ENCODE measurements at regions not wholly inside any gene's neighbourhood (a gene's known extent, or its start where the extent isn't known, plus 50 kb on each side); places are given as distances from the start of the nearest gene placed in this dataset.

DNA sequence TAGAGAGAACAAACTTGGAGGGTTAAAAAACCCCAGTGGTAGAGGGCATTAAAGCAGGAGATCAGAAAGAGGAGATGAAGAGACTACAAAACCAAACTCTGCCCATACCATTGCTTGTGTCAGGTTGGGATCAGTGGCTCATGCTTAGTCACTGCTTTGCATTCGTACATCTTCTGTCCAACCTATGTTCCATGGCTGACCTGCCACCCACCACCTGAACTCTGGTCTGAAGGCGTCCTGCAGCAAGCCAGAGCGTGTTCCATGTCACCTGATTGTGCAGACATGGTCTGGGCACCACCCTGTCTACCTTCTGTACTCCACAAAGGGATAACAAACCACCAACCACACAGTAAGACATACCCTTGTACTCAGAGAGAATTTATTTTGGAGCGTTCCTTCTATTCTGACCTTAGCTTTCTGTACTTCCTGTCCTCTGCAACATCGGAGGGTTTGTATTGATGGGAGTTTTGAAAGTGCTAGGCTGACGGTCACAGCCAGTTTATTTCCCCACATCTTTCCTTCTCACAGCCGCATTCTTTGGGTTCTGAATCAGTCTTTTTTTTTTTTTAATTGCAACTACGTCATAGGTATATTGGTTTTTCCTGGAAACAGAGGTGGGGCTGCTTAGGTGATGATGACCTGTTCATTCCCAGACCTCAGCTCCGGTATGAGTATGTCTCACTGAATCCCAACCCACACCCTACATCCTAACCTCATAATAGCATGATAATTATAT lies 88.3 kb downstream of the SOWAHC start:
- TF ChIP-seq, protein P1, sequence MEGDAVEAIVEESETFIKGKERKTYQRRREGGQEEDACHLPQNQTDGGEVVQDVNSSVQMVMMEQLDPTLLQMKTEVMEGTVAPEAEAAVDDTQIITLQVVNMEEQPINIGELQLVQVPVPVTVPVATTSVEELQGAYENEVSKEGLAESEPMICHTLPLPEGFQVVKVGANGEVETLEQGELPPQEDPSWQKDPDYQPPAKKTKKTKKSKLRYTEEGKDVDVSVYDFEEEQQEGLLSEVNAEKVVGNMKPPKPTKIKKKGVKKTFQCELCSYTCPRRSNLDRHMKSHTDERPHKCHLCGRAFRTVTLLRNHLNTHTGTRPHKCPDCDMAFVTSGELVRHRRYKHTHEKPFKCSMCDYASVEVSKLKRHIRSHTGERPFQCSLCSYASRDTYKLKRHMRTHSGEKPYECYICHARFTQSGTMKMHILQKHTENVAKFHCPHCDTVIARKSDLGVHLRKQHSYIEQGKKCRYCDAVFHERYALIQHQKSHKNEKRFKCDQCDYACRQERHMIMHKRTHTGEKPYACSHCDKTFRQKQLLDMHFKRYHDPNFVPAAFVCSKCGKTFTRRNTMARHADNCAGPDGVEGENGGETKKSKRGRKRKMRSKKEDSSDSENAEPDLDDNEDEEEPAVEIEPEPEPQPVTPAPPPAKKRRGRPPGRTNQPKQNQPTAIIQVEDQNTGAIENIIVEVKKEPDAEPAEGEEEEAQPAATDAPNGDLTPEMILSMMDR (IDR thresholded peaks at IDR 0.05; ENCODE audit: low read length): no peak
- no peak for TF ChIP-seq EZH2 (optimal IDR thresholded peaks at IDR 0.05; ENCODE audit: low read depth, low read length)
